ENCODE measurements at regions not wholly inside any gene's neighbourhood (a gene's known extent, or its start where the extent isn't known, plus 50 kb on each side); places are given as distances from the start of the nearest gene placed in this dataset.

- DNase-seq = no peak
These were observed 211.2 kb upstream of the CTAGE1 start for GRCh38 chr18:22628795-22629510.

- no peak for DNase-seq
These were observed 213.3 kb upstream of the CTAGE1 start for GRCh38 chr18:22630980-22631379.

GRCh38 chr18:22632191-22632590, 214.5 kb upstream of the CTAGE1 start:
- no peak for DNase-seq

- no peak for DNase-seq
These were observed 216.7 kb upstream of the CTAGE1 start for GRCh38 chr18:22634464-22634863.

GRCh38 chr18:22637787-22638186, 220.1 kb upstream of the CTAGE1 start:
- no peak for DNase-seq

- DNase-seq = no peak
These were observed 221.3 kb upstream of the CTAGE1 start for GRCh38 chr18:22639026-22639463.

- no peak for DNase-seq
These were observed 221.8 kb upstream of the CTAGE1 start for GRCh38 chr18:22639561-22639960.

GRCh38 chr18:22640281-22640842, 222.6 kb upstream of the CTAGE1 start:
- DNase-seq = no peak

GRCh38 chr18:22641958-22642357, 224.2 kb upstream of the CTAGE1 start:
- no peak for DNase-seq

- DNase-seq = no peak
These were observed 226.0 kb upstream of the CTAGE1 start for GRCh38 chr18:22643731-22644130.

GRCh38 chr18:22650247-22650646, 232.5 kb upstream of the CTAGE1 start:
- DNase-seq = no peak

- DNase-seq = no peak
These were observed 239.9 kb upstream of the CTAGE1 start for GRCh38 chr18:22657619-22658018.

- no peak for DNase-seq
These were observed 240.6 kb upstream of the CTAGE1 start for GRCh38 chr18:22658318-22658717.

- no peak for DNase-seq
These were observed 245.7 kb upstream of the CTAGE1 start for GRCh38 chr18:22663378-22663777.

GRCh38 chr18:22666411-22666940, 248.8 kb upstream of the CTAGE1 start:
- no peak for DNase-seq

GRCh38 chr18:22667156-22667555, 249.4 kb upstream of the CTAGE1 start:
- DNase-seq = no peak

GRCh38 chr18:22667616-22668422, 250.1 kb upstream of the CTAGE1 start:
- no peak for DNase-seq

- DNase-seq = no peak
These were observed 250.8 kb upstream of the CTAGE1 start for GRCh38 chr18:22668496-22668895.

GRCh38 chr18:22670914-22671313, 253.2 kb upstream of the CTAGE1 start:
- DNase-seq = no peak

- DNase-seq = no peak
These were observed 255.6 kb upstream of the CTAGE1 start for GRCh38 chr18:22673182-22673862.

GRCh38 chr18:22674272-22674671, 256.6 kb upstream of the CTAGE1 start:
- DNase-seq = no peak

GRCh38 chr18:22675006-22675405, 257.3 kb upstream of the CTAGE1 start:
- no peak for DNase-seq

- DNase-seq = no peak
These were observed 256.7 kb upstream of the RBBP8 start for GRCh38 chr18:22676423-22676822.
